ENCODE measurements at regions not wholly inside any gene's neighbourhood (a gene's known extent, or its start where the extent isn't known, plus 50 kb on each side); places are given as distances from the start of the nearest gene placed in this dataset.

- TF ChIP-seq POLR2AphosphoS5 (IDR thresholded peaks at IDR 0.05; ENCODE audit: borderline replicate concordance, low read depth, low read length): no peak
- TF ChIP-seq EZH2 (IDR thresholded peaks at IDR 0.05): no peak
- TF ChIP-seq FOXP2 (optimal IDR thresholded peaks at IDR 0.05; ENCODE audit: control extremely low read depth, extremely low read length, insufficient read depth): no peak
Observed at GRCh38 chr5:97915106-97915505, 732.1 kb upstream of the RIOK2 start.

Data from SK-N-MC (cell line).